Left kidney (tissue), 1 donor: ENCODE measurements at regions not wholly inside any gene's neighbourhood (a gene's known extent, or its start where the extent isn't known, plus 50 kb on each side); places are given as distances from the start of the nearest gene placed in this dataset.
A peak's percentile ranks its signal among the peaks of the same experiment; 100 is the strongest.

Source experiments
- DNase-seq: peaks from one replicate; pipeline ENCODE4 v3.0.0-alpha.2; 2013

- no peak for DNase-seq
These were observed 95.0 kb upstream of the PPP2R5A start for GRCh38 chr1:212190169-212190568.

- no peak for DNase-seq
These were observed 92.8 kb upstream of the PPP2R5A start for GRCh38 chr1:212192261-212192998.

GRCh38 chr1:212196355-212196754, 88.9 kb upstream of the PPP2R5A start:
- no peak for DNase-seq

GRCh38 chr1:212201461-212201860, 83.7 kb upstream of the PPP2R5A start:
- no peak for DNase-seq

- no peak for DNase-seq
These were observed 81.6 kb upstream of the PPP2R5A start for GRCh38 chr1:212203630-212204029.

GRCh38 chr1:212205006-212205405, 80.2 kb upstream of the PPP2R5A start:
- no peak for DNase-seq

- no peak for DNase-seq
These were observed 79.4 kb upstream of the PPP2R5A start for GRCh38 chr1:212205843-212206242.

- DNase-seq = no peak
These were observed 78.1 kb upstream of the PPP2R5A start for GRCh38 chr1:212207118-212207517.

- no peak for DNase-seq
These were observed 77.2 kb upstream of the PPP2R5A start for GRCh38 chr1:212207822-212208520.

GRCh38 chr1:212208978-212209644, 76.1 kb upstream of the PPP2R5A start:
- no peak for DNase-seq

GRCh38 chr1:212211371-212211770, 73.8 kb upstream of the PPP2R5A start:
- no peak for DNase-seq

- no peak for DNase-seq
These were observed 72.9 kb upstream of the PPP2R5A start for GRCh38 chr1:212212343-212212742.

- no peak for DNase-seq
These were observed 72.3 kb upstream of the PPP2R5A start for GRCh38 chr1:212212906-212213305.

GRCh38 chr1:212213784-212214183, 71.4 kb upstream of the PPP2R5A start:
- DNase-seq = no peak

- DNase-seq = no peak
These were observed 70.9 kb upstream of the PPP2R5A start for GRCh38 chr1:212214325-212214724.

- no peak for DNase-seq
These were observed 69.3 kb upstream of the PPP2R5A start for GRCh38 chr1:212215910-212216309.

GRCh38 chr1:212217633-212218032, 67.6 kb upstream of the PPP2R5A start:
- no peak for DNase-seq

GRCh38 chr1:212218065-212218464, 67.1 kb upstream of the PPP2R5A start:
- no peak for DNase-seq

- peak; percentile 70 for DNase-seq
These were observed 66.3 kb upstream of the PPP2R5A start for GRCh38 chr1:212218911-212219310.

GRCh38 chr1:212219679-212220463, 65.3 kb upstream of the PPP2R5A start:
- DNase-seq = peak; percentile 53

- DNase-seq = no peak
These were observed 63.4 kb upstream of the PPP2R5A start for GRCh38 chr1:212221801-212222200.

GRCh38 chr1:212224102-212224501, 61.1 kb upstream of the PPP2R5A start:
- no peak for DNase-seq
